ENCODE measurements at regions not wholly inside any gene's neighbourhood (a gene's known extent, or its start where the extent isn't known, plus 50 kb on each side); places are given as distances from the start of the nearest gene placed in this dataset.

GRCh38 chr6:14873781-14874441, 372.0 kb upstream of the JARID2 start:
- no peak for ATAC-seq
- no peak for TF ChIP-seq ZFP3 (CRISPR knock-in tag; IDR thresholded peaks at IDR 0.05)
- no peak for TF ChIP-seq ARNTL (CRISPR knock-in tag; IDR thresholded peaks at IDR 0.05; ENCODE audit: borderline replicate concordance, low read depth)
- TF ChIP-seq GLIS3 (CRISPR knock-in tag; IDR thresholded peaks at IDR 0.05), result no peak
- no peak for TF ChIP-seq ESRRG (CRISPR knock-in tag; IDR thresholded peaks at IDR 0.05)
- TF ChIP-seq ZNF8 (CRISPR knock-in tag; IDR thresholded peaks at IDR 0.05), result no peak
- no peak for TF ChIP-seq TOX (CRISPR knock-in tag; IDR thresholded peaks at IDR 0.05; ENCODE audit: borderline replicate concordance)
- no peak for TF ChIP-seq TCF4 (CRISPR knock-in tag; IDR thresholded peaks at IDR 0.05; ENCODE audit: borderline replicate concordance)
- no peak for TF ChIP-seq ZC3H10 (CRISPR knock-in tag; IDR thresholded peaks at IDR 0.05)
- no peak for TF ChIP-seq CSRNP3 (CRISPR knock-in tag; IDR thresholded peaks at IDR 0.05)
- no peak for TF ChIP-seq PPARA (CRISPR knock-in tag; IDR thresholded peaks at IDR 0.05; ENCODE audit: borderline replicate concordance)
- TF ChIP-seq, protein P1, sequence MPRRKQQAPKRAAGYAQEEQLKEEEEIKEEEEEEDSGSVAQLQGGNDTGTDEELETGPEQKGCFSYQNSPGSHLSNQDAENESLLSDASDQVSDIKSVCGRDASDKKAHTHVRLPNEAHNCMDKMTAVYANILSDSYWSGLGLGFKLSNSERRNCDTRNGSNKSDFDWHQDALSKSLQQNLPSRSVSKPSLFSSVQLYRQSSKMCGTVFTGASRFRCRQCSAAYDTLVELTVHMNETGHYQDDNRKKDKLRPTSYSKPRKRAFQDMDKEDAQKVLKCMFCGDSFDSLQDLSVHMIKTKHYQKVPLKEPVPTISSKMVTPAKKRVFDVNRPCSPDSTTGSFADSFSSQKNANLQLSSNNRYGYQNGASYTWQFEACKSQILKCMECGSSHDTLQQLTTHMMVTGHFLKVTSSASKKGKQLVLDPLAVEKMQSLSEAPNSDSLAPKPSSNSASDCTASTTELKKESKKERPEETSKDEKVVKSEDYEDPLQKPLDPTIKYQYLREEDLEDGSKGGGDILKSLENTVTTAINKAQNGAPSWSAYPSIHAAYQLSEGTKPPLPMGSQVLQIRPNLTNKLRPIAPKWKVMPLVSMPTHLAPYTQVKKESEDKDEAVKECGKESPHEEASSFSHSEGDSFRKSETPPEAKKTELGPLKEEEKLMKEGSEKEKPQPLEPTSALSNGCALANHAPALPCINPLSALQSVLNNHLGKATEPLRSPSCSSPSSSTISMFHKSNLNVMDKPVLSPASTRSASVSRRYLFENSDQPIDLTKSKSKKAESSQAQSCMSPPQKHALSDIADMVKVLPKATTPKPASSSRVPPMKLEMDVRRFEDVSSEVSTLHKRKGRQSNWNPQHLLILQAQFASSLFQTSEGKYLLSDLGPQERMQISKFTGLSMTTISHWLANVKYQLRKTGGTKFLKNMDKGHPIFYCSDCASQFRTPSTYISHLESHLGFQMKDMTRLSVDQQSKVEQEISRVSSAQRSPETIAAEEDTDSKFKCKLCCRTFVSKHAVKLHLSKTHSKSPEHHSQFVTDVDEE (CRISPR knock-in tag; IDR thresholded peaks at IDR 0.05), result no peak
- no peak for TF ChIP-seq ISL1 (CRISPR knock-in tag; IDR thresholded peaks at IDR 0.05)
- TF ChIP-seq BACH2 (CRISPR knock-in tag; IDR thresholded peaks at IDR 0.05; ENCODE audit: borderline replicate concordance), result no peak
- TF ChIP-seq ZNF565 (CRISPR knock-in tag; conservative IDR thresholded peaks at IDR 0.05; ENCODE audit: low read depth), result no peak
- no peak for TF ChIP-seq ZNF70 (CRISPR knock-in tag; IDR thresholded peaks at IDR 0.05)

GRCh38 chr6:14874975-14875480, 370.8 kb upstream of the JARID2 start:
- ATAC-seq, result no peak
- no peak for TF ChIP-seq PATZ1 (CRISPR knock-in tag; IDR thresholded peaks at IDR 0.05; ENCODE audit: borderline replicate concordance)
- TF ChIP-seq ZNF70 (CRISPR knock-in tag; IDR thresholded peaks at IDR 0.05), result no peak
- no peak for TF ChIP-seq PPARA (CRISPR knock-in tag; IDR thresholded peaks at IDR 0.05; ENCODE audit: borderline replicate concordance)
- no peak for TF ChIP-seq GLIS3 (CRISPR knock-in tag; IDR thresholded peaks at IDR 0.05)
- TF ChIP-seq, protein P1 (CRISPR knock-in tag; IDR thresholded peaks at IDR 0.05), result no peak
- no peak for TF ChIP-seq ZNF565 (CRISPR knock-in tag; conservative IDR thresholded peaks at IDR 0.05; ENCODE audit: low read depth)
- TF ChIP-seq SNAI2 (CRISPR knock-in tag; IDR thresholded peaks at IDR 0.05), result no peak

DNA sequence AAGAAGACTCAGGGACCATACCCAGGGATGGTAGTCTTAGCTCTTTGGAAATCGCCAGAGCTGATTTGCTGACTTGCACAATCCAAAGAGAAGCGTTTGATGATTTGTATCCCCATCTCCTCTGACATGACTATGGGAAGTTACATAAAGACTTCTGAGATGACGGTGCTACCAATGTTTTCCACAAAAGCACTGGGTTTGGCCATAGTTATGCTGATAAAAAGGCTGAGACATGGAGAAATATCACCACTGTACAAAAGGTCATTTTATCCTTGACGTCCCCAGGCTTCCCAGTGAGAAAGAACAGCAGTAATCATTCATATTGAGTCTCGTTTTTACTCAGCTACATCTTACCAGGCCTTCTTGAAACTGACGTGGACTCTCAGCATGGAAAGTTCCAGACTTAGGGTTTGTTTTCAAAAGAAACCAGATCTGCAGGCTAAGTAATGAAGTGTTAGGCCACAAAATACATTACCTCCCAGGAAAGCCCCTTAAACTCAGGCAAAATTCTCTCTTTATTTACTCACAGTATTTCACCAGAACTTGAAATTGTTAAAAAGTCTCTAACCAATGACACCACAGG, 370.3 kb upstream of the JARID2 start:
- no peak for TF ChIP-seq TCF4 (CRISPR knock-in tag; IDR thresholded peaks at IDR 0.05; ENCODE audit: borderline replicate concordance)
- TF ChIP-seq OSR1 (CRISPR knock-in tag; IDR thresholded peaks at IDR 0.05), result no peak
- TF ChIP-seq GLIS3 (CRISPR knock-in tag; IDR thresholded peaks at IDR 0.05), result no peak
- no peak for TF ChIP-seq ZFP3 (CRISPR knock-in tag; IDR thresholded peaks at IDR 0.05)
- TF ChIP-seq CSRNP3 (CRISPR knock-in tag; IDR thresholded peaks at IDR 0.05), result no peak
- TF ChIP-seq PATZ1 (CRISPR knock-in tag; IDR thresholded peaks at IDR 0.05; ENCODE audit: borderline replicate concordance), result no peak
- TF ChIP-seq ZC3H10 (CRISPR knock-in tag; IDR thresholded peaks at IDR 0.05), result no peak
- ATAC-seq, result no peak
